ENCODE measurements at regions not wholly inside any gene's neighbourhood (a gene's known extent, or its start where the extent isn't known, plus 50 kb on each side); places are given as distances from the start of the nearest gene placed in this dataset.

DNA sequence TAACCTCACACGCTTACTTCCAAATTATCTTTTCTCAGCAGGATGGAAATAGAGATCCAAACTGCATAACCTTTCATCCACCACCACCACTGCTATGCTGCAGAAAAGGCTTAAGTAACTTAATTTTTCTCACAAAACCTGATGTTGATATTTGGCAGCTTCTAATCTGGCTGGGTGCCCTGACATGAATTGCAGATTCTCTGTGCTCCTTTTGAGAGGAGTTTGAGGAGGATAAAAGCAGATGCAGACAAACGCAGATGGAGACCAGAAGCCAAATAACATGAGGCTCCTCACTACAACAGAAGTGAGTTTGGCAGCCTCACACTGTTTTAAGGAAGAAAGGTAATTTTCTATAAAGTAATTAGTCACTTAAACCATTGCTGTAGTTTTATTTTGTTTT, 646.2 kb upstream of the ATXN8OS start:
- H3K4me1 Mint-ChIP-seq = no peaks in the 10 kb centered on the region
- no peak for DNase-seq

DNA sequence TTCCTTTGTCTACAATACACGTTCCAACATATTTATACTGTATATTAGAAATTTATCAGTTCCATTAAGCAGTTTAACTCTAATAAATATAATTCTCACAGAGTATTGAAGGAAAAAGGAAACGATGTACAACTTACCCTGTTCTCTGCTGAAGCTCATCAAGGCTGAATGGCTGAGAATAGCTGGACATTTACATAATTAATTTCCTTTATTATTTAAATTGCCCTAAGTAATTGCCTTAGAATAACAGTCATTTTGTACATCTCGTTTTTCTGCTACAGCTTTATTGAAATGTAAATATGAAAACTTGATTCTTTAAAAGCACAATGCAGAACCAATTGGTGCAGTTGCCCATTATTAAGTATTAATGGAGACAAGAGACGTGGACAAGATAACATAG, 648.3 kb upstream of the ATXN8OS start:
- DNase-seq = no peak
- Mint-ChIP-seq H3K4me1 (no peaks in the 10 kb centered on the region), H3K4me3 (no peak overlapping the region), H3K9me3 (no peaks in the 10 kb centered on the region), H3K27ac (no peak overlapping the region), H3K27me3 (ENCODE audit: low read depth, poor library complexity) (no peaks in the 10 kb centered on the region), H3K36me3 (ENCODE audit: low read depth) (no peaks in the 10 kb centered on the region)
- TF ChIP-seq, protein P1, sequence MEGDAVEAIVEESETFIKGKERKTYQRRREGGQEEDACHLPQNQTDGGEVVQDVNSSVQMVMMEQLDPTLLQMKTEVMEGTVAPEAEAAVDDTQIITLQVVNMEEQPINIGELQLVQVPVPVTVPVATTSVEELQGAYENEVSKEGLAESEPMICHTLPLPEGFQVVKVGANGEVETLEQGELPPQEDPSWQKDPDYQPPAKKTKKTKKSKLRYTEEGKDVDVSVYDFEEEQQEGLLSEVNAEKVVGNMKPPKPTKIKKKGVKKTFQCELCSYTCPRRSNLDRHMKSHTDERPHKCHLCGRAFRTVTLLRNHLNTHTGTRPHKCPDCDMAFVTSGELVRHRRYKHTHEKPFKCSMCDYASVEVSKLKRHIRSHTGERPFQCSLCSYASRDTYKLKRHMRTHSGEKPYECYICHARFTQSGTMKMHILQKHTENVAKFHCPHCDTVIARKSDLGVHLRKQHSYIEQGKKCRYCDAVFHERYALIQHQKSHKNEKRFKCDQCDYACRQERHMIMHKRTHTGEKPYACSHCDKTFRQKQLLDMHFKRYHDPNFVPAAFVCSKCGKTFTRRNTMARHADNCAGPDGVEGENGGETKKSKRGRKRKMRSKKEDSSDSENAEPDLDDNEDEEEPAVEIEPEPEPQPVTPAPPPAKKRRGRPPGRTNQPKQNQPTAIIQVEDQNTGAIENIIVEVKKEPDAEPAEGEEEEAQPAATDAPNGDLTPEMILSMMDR (IDR thresholded peaks at IDR 0.05) = no peak

More for the DNA sequence above, 646.2 kb upstream of the ATXN8OS start:
- no peaks in the 10 kb centered on the region for H3K9me3 Mint-ChIP-seq
- H3K36me3 Mint-ChIP-seq (ENCODE audit: low read depth) = no peaks in the 10 kb centered on the region
- no peaks in the 10 kb centered on the region for H3K27me3 Mint-ChIP-seq (ENCODE audit: low read depth, poor library complexity)
- H3K4me3 Mint-ChIP-seq = no peak overlapping the region
- TF ChIP-seq, protein P1 (IDR thresholded peaks at IDR 0.05) = no peak
- no peak overlapping the region for H3K27ac Mint-ChIP-seq

DNA sequence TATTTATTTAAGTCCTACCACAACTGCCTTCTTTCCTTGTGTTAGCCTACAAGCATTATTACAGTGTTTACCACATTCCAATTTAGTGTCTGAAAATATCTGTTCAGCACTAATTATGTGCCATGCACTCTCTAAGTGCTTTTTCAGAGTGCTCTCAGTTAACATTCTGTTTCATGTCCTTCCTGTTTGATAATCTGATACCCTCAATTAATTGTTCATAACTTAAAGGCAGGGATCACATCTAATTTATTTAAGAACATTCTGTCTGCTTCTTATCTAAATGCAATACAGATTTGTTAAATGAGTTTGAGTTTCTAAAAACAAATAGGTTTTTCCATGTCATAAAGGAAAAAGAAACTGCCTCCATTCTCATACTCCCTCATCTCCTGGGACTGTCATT, 649.6 kb upstream of the ATXN8OS start:
- Mint-ChIP-seq H3K27ac (no peak overlapping the region), H3K4me3 (no peak overlapping the region), H3K9me3 (no peaks in the 10 kb centered on the region), H3K27me3 (ENCODE audit: low read depth, poor library complexity) (no peaks in the 10 kb centered on the region), H3K36me3 (ENCODE audit: low read depth) (no peaks in the 10 kb centered on the region), H3K4me1 (no peaks in the 10 kb centered on the region)
- no peak for DNase-seq
- TF ChIP-seq, protein P1 (IDR thresholded peaks at IDR 0.05) = no peak

DNA sequence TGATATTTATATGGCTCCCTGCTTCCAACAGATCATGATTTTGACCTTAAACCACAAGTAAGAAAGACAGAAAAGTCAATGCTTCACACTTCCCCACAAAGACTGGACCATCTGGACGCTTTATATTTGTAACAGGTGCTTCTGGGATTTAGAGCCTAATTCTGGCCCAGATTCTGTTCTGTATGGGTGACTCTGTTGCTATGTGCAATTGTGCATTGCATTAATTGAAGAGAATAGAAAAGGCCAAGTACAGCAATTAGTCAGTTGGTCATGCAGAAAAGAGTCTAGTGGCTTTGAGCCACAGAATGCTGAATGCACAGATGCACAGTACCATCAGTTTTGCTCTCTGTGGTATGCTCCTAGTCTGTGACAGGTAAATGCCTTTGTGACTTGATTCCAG, 657.4 kb upstream of the ATXN8OS start:
- Mint-ChIP-seq H3K9me3 (no peaks in the 10 kb centered on the region), H3K36me3 (ENCODE audit: low read depth) (no peaks in the 10 kb centered on the region), H3K27me3 (ENCODE audit: low read depth, poor library complexity) (no peaks in the 10 kb centered on the region), H3K4me3 (no peak overlapping the region), H3K4me1 (no peaks in the 10 kb centered on the region), H3K27ac (no peak overlapping the region)
- no peak for DNase-seq
- TF ChIP-seq, protein P1 (IDR thresholded peaks at IDR 0.05) = no peak

DNA sequence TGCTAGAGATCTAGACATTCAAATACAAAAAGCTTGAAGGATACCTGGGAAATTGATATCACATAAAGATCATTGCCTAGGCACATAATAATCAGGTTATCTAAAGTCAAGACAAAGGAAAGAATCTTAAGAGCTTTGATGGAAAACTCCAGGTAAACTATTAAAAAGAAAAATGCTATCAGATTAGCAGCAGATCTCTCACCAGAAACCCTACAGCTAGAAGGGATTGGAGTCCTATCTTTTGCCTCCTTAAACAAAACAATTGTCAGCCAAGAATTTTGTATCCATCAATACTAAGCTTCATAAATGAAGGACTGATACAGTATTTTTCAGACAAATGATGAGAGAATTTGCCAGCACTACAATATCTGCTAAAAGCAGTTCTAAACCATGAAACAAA, 682.4 kb upstream of the ATXN8OS start:
- no peak for DNase-seq
- Mint-ChIP-seq H3K27me3 (ENCODE audit: low read depth, poor library complexity) (no peaks in the 10 kb centered on the region), H3K9me3 (peaks cover 51% of the 10 kb centered on the region), H3K4me3 (no peak overlapping the region), H3K27ac (no peak overlapping the region), H3K4me1 (no peaks in the 10 kb centered on the region), H3K36me3 (ENCODE audit: low read depth) (peaks cover 5% of the 10 kb centered on the region)
- TF ChIP-seq, protein P1 (IDR thresholded peaks at IDR 0.05) = no peak

DNA sequence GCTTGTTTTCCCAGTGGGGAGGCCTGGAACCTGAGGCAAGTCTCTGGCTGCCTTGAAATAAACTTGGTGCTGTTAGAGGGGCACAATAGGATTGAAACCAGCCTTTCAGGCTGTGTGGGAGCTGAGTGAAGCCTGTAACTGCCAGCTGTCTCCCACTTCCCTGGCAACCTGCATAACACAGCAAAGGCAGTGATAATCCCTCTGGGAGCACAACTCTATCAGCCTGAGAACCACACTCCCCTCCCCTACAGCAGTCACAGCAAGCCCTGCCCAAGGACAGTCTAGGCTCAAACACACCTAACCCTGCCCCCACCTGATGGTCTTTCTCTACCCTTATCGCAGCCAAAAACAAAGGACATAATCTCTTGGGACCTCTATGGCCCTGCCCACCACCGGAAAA, 683.8 kb upstream of the ATXN8OS start:
- no peak overlapping the region for H3K4me3 Mint-ChIP-seq
- DNase-seq = no peak
- no peak overlapping the region for H3K27ac Mint-ChIP-seq
- no peaks in the 10 kb centered on the region for H3K4me1 Mint-ChIP-seq
- no peaks in the 10 kb centered on the region for H3K27me3 Mint-ChIP-seq (ENCODE audit: low read depth, poor library complexity)
- H3K9me3 Mint-ChIP-seq = peaks cover 51% of the 10 kb centered on the region
- TF ChIP-seq, protein P1 (IDR thresholded peaks at IDR 0.05) = no peak
- H3K36me3 Mint-ChIP-seq (ENCODE audit: low read depth) = peaks cover 5% of the 10 kb centered on the region

Data from nephron progenitor cell (in vitro differentiated cells).